Hepatocyte (in vitro differentiated cells): ENCODE measurements at regions not wholly inside any gene's neighbourhood (a gene's known extent, or its start where the extent isn't known, plus 50 kb on each side); places are given as distances from the start of the nearest gene placed in this dataset.

ENCODE experiments used
- EZH2phosphoT487 ChIP-seq: fragments of 200-600 bp; sonication (generic); IDR thresholded peaks from one replicate; pipeline ENCODE4 v1.6.1; 2018; ENCODE audit warnings: antibody characterized with exemption, mild to moderate bottlenecking, low read depth, moderate library complexity; ENCODE audit not compliant: unreplicated experiment, severe bottlenecking
- TF ChIP-seq, protein P1 (sequence below): fragments of 200-600 bp; sonication (generic); IDR thresholded peaks from 2 replicates; pipeline ENCODE4 v1.5.1; 2016; ENCODE audit warnings: antibody characterized with exemption, mild to moderate bottlenecking; ENCODE audit not compliant: poor library complexity

DNA sequence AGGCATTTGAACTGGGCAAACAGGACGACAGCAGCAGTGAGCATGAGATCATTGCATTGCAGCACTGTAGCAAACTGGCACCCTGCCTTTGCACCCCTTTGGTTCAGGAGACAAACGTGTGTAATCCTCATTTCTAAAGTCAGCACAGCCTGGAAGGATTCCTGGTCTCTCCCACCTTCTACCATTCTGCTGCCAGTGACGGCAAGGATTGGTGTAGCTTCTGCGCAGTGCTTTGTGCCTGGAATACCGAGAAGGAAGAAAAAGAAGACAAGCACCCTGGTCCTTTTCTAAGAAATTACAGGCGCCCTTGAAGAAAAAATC is 805.3 kb downstream of the USP25 start:
- TF ChIP-seq, protein P1, sequence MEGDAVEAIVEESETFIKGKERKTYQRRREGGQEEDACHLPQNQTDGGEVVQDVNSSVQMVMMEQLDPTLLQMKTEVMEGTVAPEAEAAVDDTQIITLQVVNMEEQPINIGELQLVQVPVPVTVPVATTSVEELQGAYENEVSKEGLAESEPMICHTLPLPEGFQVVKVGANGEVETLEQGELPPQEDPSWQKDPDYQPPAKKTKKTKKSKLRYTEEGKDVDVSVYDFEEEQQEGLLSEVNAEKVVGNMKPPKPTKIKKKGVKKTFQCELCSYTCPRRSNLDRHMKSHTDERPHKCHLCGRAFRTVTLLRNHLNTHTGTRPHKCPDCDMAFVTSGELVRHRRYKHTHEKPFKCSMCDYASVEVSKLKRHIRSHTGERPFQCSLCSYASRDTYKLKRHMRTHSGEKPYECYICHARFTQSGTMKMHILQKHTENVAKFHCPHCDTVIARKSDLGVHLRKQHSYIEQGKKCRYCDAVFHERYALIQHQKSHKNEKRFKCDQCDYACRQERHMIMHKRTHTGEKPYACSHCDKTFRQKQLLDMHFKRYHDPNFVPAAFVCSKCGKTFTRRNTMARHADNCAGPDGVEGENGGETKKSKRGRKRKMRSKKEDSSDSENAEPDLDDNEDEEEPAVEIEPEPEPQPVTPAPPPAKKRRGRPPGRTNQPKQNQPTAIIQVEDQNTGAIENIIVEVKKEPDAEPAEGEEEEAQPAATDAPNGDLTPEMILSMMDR = no peak
- no peak for TF ChIP-seq EZH2phosphoT487
